Right atrium auricular region (tissue), 2 donors: ENCODE measurements at regions not wholly inside any gene's neighbourhood (a gene's known extent, or its start where the extent isn't known, plus 50 kb on each side); places are given as distances from the start of the nearest gene placed in this dataset.

Source experiments
- DNase-seq: peaks from one replicate; pipeline ENCODE4 v3.0.0-alpha.2; 2019; ENCODE audit warnings: low spot score
- H3K27ac ChIP-seq, 2 donors: fragments of 200-600 bp; sonication (generic); 1 replicate in 1 of 2; 2 replicates in 1 of 2; pipeline ENCODE4 v1.5.1; 2016 to 2019
- H3K27me3 ChIP-seq, 2 donors: fragments of 200-600 bp; sonication (generic); one replicate each; pipeline versions ENCODE4 v1.5.1 to v1.6.0; 2017 to 2019
- H3K36me3 ChIP-seq: fragments of 200-600 bp; sonication (generic); one replicate; pipeline ENCODE4 v1.5.1; 2016
- H3K4me1 ChIP-seq, 2 donors: fragments of 200-600 bp; sonication (generic); one replicate each; pipeline versions ENCODE4 v1.5.1 to v1.6.0; 2017 to 2019
- H3K4me3 ChIP-seq, 2 donors: fragments of 200-600 bp; sonication (generic); 1 replicate in 1 of 2; 2 replicates in 1 of 2; pipeline ENCODE4 v1.5.1; 2017 to 2019; ENCODE audit warnings: mild to moderate bottlenecking in 1 of 2, moderate library complexity in 1 of 2
- H3K9me3 ChIP-seq, 2 donors: fragments of 200-600 bp; sonication (generic); one replicate each; pipeline ENCODE4 v1.5.1; 2019
- CTCF ChIP-seq, 2 donors: fragments of 200-600 bp; sonication (generic); IDR thresholded peaks; one replicate each; pipeline ENCODE4 v1.5.1; 2019; ENCODE audit warnings: antibody characterized with exemption in 2 of 2

GRCh38 chr13:99886706-99887105 lies 84.9 kb downstream of the ZIC5 start:
- Histone ChIP-seq H3K36me3 (no peaks in the 10 kb centered on the region), H3K27me3 (no peaks in the 10 kb centered on the region), H3K4me3 (no peak overlapping the region), H3K4me1 (no peaks in the 10 kb centered on the region), H3K27ac (no peak overlapping the region), H3K9me3 (no peaks in the 10 kb centered on the region)
- TF ChIP-seq CTCF (IDR thresholded peaks at IDR 0.05): no peak
- DNase-seq: no peak

DNA sequence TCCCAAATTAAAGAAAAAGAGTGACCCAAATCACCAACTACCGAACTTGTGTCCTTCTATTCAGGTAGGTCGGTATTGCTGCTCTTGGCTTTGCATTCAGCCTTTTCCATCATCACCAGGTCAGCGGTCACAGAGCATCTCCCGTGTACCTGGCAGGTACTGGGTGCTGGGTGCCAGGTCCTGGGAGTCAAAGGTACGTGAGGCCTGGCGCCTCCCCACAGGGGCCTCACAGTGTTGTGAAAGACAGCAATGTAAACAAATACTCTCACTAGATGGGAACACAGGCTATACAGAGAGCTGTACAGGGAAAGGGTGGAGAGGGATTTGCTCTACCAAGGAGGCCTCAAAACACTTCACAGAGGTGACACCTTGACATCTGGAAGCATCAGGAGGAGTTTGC lies 86.7 kb downstream of the ZIC5 start:
- no peak overlapping the region for H3K27ac ChIP-seq
- TF ChIP-seq CTCF (IDR thresholded peaks at IDR 0.05): no peak
- DNase-seq: no peak

GRCh38 chr13:99883805-99884204 lies 87.8 kb downstream of the ZIC5 start:
- no peaks in the 10 kb centered on the region for H3K9me3 ChIP-seq
- H3K27ac ChIP-seq: no peak overlapping the region
- H3K4me3 ChIP-seq: no peak overlapping the region
- no peaks in the 10 kb centered on the region for H3K4me1 ChIP-seq
- no peak for DNase-seq
- H3K36me3 ChIP-seq: no peaks in the 10 kb centered on the region
- TF ChIP-seq CTCF (IDR thresholded peaks at IDR 0.05): no peak
- H3K27me3 ChIP-seq: no peaks in the 10 kb centered on the region

More for the DNA sequence above, 86.7 kb downstream of the ZIC5 start:
- H3K9me3 ChIP-seq: no peaks in the 10 kb centered on the region
- H3K27me3 ChIP-seq: no peaks in the 10 kb centered on the region
- no peak overlapping the region for H3K4me3 ChIP-seq
- H3K36me3 ChIP-seq: no peaks in the 10 kb centered on the region
- H3K4me1 ChIP-seq: no peaks in the 10 kb centered on the region

- Histone ChIP-seq H3K4me1 (no peaks in the 10 kb centered on the region), H3K4me3 (no peak overlapping the region), H3K27ac (no peak overlapping the region), H3K36me3 (no peaks in the 10 kb centered on the region), H3K27me3 (no peaks in the 10 kb centered on the region), H3K9me3 (no peaks in the 10 kb centered on the region)
- DNase-seq: no peak
- TF ChIP-seq CTCF (IDR thresholded peaks at IDR 0.05): no peak
Observed at GRCh38 chr13:99878921-99879610, 92.5 kb downstream of the ZIC5 start.

- no peak overlapping the region for H3K4me3 ChIP-seq
- H3K36me3 ChIP-seq: no peaks in the 10 kb centered on the region
- no peak for DNase-seq
- no peak for TF ChIP-seq CTCF (IDR thresholded peaks at IDR 0.05)
- H3K9me3 ChIP-seq: no peaks in the 10 kb centered on the region
- H3K27ac ChIP-seq: no peak overlapping the region
- H3K4me1 ChIP-seq: no peaks in the 10 kb centered on the region
- no peaks in the 10 kb centered on the region for H3K27me3 ChIP-seq
Observed at GRCh38 chr13:99876651-99877050, 94.9 kb downstream of the ZIC5 start.

- no peak for TF ChIP-seq CTCF (IDR thresholded peaks at IDR 0.05)
- no peaks in the 10 kb centered on the region for H3K27me3 ChIP-seq
- H3K9me3 ChIP-seq: no peaks in the 10 kb centered on the region
- no peaks in the 10 kb centered on the region for H3K4me1 ChIP-seq
- DNase-seq: no peak
- no peak overlapping the region for H3K4me3 ChIP-seq
- H3K36me3 ChIP-seq: no peaks in the 10 kb centered on the region
- no peak overlapping the region for H3K27ac ChIP-seq
Observed at GRCh38 chr13:99875391-99875790, 96.2 kb downstream of the ZIC5 start.
